NCI-H2107 treated with DMSO at 0.1 percent for 48 hours (cell line): ENCODE measurements at regions not wholly inside any gene's neighbourhood (a gene's known extent, or its start where the extent isn't known, plus 50 kb on each side); places are given as distances from the start of the nearest gene placed in this dataset.
"Not testable (repeated sequence)": the region's sequence is repeated elsewhere in the genome, so short reads cannot be mapped to it uniquely, and the experiment has no call there.

Experiments used
- DNase-seq: peaks from one replicate; lab custom pipeline; 2025; ENCODE audit not compliant: unreplicated experiment; lab: John Stamatoyannopoulos, UW

DNA sequence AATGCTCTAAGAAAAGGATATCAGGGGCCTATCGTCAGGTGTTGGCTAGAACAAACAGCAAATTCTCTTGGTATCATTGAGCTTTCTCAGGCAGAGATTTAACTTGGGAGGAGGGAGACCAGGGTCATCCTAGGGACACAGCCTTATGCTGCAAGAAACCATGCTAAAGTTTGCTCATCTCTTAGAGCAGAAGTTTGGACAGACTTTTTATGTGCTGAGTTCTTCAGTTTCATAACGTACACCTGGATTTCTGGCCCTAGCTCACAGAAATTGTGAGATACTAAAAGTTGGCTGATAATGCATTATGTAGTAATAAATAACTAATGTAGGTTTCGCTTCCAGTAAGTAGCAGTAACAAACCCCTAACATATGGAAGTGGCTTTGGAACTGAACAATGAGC lies 1359.8 kb upstream of the CDH9 start:
- no peak for DNase-seq

DNA sequence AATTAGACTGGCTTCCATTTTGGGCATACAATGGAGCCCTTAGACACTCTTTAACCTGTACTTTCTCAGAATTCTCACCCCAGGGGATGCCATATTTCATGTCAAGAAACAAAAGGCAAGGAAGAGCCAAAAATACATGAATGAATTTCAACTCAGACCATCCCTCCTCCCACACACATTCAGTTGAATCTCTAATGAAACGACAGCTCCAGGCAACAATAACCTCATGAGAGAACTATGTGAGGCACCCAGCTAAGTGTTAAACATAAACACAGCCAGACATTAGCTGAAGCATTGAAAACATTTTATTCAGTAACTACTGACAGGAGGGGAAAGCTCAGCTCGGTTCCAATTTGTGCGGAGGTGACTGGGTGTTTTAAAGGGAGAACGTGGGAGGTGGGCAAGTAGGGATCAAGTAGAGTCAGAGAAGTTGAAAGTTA lies 1359.1 kb upstream of the CDH9 start:
- DNase-seq = no peak

DNA sequence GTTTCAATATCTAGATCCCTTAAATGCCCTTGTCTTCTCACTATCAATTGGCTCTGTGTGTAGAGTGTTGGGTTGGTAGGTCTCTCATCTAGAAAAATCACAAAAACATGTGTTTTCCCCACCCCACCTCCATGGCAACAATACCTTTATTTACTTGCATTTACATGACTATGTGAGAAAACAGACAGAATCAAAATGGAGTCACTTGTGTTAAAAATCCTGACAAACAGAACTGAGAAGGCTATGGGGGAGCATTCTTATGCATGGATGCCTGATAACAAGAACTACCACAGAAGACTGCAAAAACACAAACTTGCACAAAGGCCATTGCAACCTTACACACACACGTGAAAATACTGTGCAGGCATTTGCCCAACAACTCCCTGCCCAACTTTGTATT lies 1352.9 kb upstream of the CDH9 start:
- DNase-seq = no peak

DNA sequence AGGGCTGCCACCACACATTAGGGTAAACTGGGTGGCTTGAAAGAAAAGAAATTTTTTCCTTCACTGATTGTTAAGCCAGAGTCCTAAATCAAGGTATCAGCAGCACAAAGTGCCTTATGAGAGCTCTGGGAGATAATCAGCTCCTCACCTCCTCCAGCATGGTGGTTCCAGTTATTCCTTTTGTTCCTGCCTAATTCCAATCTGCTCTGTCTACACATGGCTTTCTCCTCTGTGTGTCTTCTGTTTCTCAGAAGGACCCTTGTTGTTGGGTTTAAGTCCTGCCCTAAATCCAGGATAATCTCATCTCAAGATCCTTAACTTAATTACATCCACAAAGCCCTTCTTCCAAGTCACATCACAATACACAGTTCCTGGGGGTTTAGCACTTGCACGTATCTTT lies 1352.0 kb upstream of the CDH9 start:
- DNase-seq = no peak

DNA sequence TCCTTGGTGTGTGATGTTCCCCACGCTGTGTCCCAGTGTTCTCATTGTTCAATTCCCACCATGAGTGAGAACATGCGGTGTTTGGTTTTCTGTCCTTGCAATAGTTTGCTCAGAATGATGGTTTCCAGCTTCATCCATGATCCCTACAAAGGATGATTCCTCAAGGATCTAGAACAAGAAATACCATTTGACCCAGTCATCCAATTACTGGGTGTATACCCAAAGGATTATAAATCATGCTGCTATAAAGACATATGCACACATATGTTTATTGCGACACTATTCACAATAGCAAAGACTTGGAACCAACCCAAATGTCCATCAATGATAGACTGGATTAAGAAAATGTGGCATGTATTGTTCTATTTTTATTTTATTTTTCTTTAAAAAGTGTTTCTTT lies 1351.3 kb upstream of the CDH9 start:
- DNase-seq = not testable (repeated sequence)

DNA sequence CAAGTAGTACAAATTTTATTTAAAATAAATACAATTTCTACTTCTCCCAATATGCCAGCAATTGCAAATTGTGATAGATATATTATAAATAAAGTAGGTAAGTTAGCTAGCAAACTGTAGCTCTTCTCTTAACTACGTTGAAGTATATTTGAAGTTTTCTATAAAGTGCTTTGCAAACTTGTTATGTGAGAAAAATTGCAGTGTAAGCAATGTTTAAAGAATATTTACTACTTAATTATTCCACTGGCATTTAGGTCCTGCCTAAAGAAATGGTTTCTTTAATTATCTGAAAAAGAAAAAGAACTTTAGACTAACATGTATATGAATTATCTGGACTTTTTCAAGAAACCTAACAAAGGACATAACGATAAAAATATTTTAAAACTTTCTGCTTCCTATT lies 1350.0 kb upstream of the CDH9 start:
- no peak for DNase-seq

DNA sequence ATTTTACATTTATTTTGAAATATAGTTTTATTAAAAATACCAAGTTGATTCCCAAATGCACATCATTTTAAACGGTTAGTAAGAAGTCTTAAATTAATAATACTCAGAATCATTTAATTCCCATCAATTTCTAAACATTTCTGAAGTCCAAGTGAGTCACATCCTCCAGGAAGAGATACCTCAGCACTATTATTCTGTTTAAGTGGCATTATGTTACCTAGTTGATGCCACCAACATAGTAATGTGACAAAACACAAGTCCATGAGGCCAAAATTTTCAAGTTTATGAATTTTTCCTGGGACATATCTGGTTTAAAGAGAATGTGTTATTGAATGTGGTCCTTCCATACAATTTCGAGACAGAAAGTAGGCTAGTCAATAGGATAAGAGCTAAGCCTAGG lies 1348.3 kb upstream of the CDH9 start:
- no peak for DNase-seq

DNA sequence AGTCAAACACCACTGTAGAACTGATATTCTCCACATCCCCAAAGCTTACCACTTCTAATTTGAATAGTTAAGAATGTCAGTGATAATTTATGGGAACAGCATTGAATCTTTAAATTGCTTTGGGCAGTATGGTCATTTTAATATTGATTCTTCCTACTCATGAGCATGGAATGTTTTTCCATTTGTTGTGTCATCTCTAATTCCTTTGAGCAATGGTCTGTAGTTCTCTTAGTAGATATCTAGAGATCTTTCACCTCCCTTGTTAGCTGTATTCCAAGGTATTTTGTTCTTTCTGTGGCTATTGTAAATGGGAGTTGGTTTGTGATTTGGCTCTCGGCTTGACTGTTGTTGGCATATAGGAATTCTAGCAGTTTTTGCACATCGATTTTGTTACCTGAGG lies 1341.8 kb upstream of the CDH9 start:
- no peak for DNase-seq

DNA sequence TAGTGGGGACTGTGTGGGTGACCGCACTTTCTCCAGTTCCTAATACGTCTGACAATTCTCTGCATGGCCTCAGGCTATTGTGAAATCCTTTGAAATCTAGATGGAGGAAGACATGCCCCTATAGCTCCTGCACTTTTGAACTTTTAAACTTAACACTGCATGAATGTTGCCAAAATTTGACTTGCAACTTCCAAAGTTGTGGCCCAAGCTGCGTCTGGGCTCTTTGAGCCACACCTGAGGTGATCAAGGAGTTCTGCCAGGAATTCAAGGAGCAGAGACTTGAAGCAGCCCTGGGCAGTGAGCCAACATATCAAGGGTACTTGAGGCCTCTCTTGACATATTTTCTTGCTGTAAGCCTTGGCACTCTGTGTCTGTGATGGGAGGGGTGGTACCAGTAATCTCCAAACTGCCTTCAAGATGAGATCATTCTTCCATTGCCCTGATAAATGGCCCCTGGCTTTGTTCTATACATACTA lies 1336.1 kb upstream of the CDH9 start:
- DNase-seq = no peak

DNA sequence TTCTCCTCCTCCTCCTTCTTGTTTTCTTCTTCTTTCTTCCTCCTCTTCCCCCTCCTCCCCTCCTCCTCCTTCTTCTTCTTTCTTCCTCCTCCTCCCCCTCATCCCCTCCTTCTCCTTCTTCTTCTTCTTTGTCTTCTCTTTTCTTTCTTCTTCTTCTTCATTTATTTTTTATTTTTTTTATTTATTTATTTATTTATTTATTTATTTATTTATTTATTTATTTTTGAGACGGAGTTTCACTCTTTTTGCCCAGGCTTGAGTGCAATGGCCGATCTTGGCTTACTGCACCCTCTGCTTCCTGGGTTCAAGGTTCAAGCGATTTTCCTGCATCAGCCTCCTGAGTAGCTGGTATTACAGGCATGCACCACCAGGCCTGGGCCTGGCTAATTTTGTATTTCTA lies 1332.5 kb upstream of the CDH9 start:
- no peak for DNase-seq

DNA sequence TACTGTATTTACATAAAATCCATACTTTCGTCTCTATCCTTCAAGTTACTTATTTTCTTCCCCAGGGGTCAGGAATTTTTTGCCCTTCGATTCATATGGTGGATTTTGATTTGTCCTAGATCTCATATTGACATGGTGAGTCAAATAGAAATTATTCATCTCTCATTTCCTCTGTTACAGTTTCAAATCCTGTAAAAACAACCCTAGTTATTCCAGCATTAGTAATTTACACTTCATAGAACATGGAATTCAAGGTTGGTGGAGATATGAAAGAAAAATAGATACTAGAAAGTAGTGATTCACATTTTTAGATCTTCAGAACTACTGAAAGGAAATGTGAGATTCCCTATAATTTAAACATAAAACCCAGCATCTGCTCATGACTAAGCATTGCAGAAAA lies 1331.0 kb upstream of the CDH9 start:
- DNase-seq = no peak

DNA sequence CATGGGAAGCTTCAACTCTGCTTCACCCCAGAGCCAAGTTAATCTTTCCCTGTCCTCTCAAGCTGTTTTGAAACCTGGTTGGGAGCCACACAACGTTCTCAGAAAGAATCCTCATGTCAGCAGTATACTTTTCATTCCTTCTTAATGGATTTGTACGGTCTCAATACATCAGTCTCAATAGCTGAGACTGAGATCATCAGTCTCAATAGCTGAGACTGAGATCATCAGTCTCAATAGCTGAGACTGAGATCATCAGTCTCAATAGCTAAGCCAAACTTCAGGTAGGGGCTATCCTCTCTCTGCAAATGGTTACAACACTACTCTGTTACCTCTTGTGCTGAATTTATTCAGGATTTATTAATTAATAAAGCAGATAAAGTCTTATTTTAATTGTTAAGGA lies 1317.4 kb upstream of the CDH9 start:
- DNase-seq = no peak

DNA sequence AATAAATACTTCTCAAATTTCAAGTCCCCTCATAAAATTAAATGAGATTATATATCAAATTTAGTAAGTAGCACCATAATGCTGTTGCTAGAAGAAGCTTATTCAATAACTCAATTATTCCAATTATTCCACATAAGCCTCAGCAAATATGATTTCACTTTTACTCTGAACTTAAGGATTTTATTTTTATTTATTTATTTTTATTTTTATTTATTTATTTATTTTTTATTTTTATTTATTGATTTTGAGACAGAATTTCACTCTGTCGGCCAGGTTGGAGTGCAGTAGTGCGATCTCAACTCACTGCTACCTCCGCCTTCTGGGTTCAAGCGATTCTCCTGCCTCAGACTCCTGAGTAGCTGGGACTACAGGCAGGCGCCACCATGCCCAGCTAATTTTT lies 1308.3 kb upstream of the CDH9 start:
- no peak for DNase-seq

DNA sequence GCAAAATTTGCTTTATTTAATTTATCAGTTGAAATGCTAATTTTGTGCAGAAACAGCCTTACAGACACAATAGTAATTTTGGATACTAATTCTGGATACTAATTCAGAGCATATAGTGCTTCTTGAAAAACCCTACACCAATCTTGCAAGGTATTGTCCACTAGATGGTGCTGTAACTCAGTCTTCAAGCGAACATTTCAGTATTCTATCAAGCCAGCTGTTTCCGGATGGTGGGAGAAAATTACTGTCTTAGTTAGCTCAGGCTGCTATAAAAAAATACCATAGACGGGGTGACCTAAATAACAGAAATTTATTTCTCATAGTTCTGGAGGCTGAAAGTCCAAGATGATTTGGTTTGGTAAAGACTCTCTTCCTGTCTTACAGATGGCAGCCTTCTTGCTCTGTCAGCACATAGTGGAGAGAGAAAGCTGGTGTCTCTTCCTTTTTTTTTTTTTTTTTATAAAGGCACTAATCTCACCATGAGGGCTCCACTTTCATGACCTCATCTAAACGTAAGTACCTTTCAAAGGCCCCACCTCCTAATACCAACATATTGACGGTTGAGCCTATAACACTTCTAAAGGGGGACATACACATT lies 1306.5 kb upstream of the CDH9 start:
- DNase-seq = no peak

DNA sequence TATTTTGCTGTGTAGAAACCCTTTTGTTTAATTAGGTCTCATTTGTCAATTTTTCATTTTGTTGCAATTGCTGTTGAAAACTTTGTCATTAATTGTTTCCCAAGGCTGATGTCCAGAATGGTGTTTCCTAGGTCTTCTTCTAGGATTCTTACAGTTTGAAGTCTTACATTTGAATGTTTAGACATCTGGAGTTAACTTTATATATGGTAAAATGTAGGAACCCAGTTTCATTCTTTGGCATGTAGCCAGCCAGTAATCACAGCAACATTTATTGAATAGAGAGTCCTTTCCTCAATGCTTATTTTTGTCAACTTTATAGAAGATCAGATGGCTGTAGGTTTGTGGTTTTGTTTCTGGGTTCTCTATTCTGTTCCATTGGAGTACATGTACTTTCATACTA lies 1290.8 kb upstream of the CDH9 start:
- no peak for DNase-seq

DNA sequence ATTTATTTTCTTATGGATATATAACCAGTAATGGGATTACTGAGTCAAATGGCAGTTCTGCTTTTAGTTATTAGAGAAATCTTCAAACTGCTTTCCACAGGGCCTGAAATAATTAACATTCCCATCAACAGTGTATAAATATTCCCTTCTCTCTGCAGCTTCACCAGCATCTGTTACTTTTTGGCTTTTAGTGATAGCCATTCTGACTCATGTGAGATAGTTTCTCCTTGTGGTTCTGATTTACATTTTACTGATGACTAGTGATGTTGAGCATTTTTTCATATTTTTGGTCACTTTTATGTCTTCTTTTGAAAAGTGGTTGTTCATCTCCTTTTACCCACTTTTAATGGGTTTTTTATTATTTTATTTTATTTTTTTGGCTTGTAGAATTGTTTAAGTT lies 1290.3 kb upstream of the CDH9 start:
- DNase-seq = no peak

DNA sequence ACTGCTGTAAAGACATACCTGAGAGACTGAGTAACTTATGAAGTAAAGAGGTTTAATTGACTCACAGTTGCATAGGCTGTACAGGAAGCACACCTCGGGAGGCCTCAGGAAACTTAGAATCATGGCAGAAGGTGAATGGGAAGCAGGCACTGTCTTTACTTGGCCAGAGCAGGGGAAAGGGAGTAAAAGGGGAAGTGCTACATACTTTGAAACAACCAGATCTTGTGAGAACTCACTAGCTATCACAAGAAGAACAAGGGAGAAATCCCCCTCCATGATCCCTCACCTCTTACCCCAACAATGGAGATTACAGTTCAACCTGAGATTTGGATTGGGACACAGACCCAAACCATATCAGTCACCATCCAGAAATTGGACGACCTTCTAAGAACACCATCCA lies 1285.8 kb upstream of the CDH9 start:
- no peak for DNase-seq

DNA sequence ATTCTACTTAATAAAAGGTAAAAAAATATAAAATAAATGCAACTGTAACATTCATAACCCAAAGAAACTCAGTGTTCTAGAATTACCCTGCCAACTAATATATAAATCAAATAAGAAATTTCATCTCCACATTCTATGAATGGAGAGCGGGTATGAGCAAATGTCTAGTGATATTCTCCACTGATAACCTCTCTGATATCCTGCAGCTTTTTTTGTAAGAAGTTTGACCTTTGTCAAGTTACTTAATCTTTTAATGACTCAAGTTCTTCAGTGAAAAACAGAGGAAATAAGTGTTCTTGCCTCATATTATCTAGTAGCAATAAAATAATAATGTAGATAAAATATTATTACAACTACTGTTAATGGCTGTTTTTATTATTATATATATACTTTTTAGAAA lies 1275.6 kb upstream of the CDH9 start:
- no peak for DNase-seq

DNA sequence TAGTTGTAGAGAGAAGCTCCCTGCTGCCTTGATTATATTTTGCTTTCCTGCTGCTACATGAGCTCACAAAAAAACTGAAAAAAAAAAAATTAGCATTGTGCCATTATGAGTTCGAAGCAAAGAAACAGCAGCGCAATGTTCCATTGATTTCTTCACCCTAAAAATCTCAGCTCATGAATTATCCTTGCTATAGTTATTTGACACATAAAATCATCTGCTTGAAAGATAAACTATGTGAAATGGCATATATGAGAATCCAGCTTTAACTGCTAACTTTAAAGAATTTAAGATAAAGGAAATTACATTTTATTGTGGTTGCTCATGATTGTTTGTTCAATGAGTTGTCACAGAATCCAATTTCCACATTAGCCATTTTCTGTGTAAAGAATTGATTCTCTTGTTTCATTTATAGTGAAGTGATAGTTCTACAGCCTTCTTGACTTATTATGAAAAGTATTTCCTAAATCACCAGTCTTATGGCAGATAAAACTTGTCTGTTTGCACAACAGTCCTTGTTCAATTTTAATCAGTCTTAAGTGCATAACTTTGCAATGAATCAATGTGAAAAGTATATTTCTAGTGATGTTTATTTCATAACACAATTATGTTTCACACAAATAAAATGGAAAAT lies 1275.0 kb upstream of the CDH9 start:
- DNase-seq = no peak

DNA sequence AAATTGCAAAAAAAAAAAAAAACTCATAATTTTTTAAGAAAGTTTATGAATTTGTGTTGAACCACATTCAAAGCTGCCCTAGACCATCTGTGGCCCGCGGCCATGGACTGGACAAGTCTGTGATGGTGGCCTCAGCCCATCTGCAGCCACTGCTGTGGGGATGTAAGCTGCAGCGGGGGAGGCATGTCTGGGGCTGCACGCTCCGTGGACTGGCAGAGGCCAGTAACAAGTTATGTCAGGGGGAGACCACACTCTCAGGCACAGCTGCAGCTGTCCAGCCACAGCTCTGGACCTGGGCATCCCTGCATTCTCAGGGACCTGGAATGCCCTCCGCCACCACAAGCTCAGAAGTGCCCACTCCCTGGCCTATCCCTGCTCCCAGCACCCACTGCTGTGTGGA lies 1272.3 kb upstream of the CDH9 start:
- DNase-seq = no peak

DNA sequence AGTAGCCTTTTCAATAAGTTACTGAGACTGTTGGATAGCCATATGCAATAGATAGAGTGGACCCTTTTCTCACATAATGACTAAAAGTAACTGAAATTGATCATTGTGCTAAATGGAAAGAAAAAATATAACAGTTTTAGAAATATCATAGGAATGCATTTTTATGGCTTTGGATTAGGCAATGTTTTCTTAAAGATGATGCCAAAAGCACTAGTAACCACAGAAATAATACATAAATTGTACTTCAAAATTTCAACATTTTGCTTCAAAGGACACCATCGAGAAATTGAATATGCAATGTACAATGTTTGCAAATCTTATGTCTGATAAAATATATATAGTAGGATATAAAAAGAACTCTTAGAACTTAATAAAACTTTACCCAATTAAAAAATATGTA lies 1267.5 kb upstream of the CDH9 start:
- DNase-seq = no peak

DNA sequence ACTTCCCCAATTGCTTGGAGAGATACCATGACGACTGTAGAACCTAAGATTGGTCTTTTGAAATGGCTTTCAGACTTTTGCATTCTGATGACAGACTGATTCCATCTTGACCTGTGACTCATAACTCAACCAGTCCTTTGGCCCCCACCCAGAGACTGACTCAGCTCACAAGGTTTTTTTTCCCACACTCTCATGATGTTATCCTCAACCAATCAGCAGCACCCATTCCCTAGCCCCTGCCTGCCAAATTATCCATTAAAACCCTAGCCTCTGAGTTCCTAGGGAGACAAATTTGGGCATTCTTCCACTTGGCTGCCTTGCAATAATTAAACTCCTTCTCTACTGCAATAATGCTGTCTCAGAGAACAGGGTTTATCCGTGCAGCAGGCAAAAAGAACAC lies 1263.3 kb upstream of the CDH9 start:
- DNase-seq = no peak
